DLD1 (cell line): ENCODE measurements at regions not wholly inside any gene's neighbourhood (a gene's known extent, or its start where the extent isn't known, plus 50 kb on each side); places are given as distances from the start of the nearest gene placed in this dataset.
"Not testable (repeated sequence)": the region's sequence is repeated elsewhere in the genome, so short reads cannot be mapped to it uniquely, and the experiment has no call there.

Experiments used
- in situ Hi-C: cut with HindIII; loops from 2 replicates; pipeline ENCODE4 v1.10.0; 2017; ENCODE audit warnings: low sequenced_read_pairs

DNA sequence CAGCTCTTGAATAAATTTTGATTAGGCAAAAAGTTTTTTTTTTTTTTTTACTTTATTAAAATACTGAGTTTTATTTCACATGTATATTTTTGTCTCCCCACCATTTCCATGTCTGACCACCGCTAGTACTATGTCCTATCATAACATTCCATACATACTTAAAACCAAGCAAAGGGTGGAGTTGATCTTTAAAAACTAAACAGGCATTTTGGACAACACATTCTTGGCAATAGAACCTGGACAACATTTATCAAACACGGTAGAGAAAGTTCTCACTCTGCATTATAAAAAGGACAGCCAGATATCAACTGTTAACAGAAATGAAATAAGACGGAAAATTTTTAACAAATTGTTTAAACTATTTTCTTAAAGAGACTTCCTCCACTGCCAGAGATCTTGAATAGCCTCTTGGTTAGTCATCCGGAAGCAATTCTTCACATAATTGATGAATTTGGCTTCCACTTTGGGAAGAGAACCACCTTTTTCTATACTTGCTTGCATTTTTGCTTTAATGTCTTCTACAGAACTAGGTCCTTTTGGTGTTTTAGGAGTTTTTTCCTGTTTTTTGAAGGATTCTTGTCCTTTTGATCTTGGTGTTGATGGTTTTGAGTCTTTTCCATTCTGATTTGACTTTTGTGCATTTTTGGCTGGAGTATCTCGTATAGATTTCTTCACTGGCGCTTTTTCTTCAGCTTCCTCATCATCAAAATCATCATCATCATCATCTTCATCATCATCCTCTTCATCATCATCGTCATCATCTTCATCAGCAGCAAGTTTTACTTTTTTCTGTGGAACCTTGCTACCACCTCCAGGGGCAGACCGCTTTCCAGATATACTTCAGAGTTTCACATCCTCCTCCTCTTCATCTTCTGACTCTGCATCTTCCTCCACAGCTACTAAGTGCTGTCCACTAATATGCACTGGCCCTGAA lies 58.7 kb downstream of the POU5F2 start:
- in situ Hi-C loops, result not testable (repeated sequence)

DNA sequence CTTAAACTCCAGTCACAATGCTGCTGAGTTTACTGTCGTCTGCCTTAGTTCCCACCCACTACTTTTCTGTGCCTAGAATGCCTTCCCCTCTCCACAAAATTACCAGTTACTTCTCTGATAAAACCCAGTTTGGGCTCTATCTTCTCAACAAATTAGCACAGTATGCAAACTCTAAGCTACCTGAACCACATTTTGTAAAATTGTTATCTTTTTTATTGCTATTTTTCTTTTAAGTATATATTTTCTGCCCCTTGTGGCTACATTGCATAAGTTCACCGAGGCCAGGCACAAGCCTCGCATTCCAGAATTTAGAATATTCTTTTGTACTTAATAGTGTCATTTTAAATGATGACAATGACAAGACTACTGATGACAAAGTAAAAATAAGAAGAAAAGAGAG lies 60.0 kb downstream of the POU5F2 start:
- in situ Hi-C loops, result no loop called here

DNA sequence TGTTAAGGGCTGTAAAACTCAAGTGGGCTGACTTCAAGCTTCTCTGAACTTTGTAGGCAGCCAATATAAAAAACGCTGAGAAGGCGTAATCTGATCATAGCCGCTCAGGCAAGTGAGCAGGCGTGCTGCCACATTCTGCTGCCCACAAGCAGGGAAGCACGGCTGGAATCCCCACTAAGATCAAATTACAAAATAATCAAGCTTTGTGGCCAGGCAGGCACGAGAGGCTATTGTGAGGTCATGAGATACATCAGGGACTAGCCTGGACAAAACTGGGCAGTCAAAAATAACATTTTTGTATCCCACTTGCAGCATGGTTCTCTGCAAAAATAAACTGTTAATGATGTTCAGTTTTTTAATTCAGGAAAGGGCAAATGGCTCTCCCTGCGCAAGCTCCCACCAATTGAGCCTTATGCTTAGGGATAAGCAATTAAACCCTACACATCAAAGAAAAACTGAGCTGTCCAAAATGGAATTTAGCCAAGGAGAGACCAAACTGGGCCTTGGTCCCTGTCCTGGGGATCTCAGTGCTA lies 64.0 kb downstream of the POU5F2 start:
- in situ Hi-C loops, result loop anchor here (5.0 to 10.0 kb wide), 2 partner anchors 50 to 73 kb away; no protein-coding TSS in a partner anchor

DNA sequence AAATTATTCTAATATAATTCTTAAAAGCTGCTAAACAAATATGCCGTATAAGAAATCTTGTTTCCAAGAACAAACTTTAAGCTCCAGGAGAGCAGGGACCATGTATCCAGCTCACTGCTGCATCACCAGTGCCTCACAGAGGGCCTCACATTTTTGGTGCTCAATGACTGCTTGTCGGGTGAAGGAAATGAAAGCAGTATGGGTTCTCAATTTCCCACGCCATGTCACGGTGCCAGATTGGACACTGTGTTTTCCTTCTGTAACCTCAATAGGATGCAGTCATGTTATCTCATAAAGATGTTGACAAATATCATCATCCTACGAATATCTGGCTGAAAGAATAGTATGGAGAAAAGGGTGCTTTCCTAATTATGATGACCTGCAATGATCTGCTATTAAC lies 64.7 kb downstream of the POU5F2 start:
- in situ Hi-C loops, result loop anchor here (5.0 to 10.0 kb wide), 2 partner anchors 51 to 72 kb away; no protein-coding TSS in a partner anchor

DNA sequence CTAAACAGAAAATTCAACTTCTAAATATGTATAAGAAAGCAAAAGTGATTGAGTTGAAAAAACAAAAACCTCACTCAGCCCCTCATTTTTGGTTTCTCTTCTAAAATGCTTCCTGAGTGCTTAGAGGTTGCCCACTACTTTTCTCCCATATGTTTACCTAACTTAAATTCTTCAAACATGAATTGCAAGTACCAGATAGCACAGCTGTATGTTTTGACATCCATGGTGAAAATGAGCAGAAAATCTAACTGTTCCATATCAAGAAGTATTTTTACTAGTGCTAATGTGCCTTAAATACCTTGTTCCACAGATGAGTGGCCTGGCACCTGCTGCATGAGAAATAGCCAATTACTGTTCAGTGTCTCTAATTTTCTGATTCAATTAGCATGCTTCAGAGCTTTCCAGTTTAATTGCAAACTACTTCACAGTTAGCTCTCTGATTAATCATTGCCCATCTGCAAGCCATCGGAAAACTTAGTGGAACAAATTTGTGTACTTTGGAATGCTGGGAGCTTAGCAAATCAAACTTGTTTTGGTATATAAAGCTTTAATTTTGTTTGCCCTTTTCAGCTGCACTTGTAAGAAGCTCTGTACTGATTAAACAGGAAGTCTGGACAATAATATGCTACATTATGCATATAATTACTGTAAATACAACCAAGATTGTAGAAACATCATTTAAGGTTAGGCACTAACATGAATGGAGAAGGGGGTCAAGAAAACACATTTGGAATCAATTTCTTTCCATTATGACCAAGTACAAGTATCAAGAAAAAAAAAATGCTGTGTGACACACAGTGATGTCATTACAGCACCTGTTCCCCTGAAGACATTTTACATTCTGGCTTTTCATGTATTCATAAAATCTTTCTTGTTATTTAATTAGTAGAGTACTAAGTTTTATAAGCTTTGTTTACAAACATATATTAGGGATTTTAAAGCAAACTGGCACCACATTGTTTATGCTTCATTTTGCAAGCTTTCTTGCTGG lies 65.6 kb downstream of the POU5F2 start:
- in situ Hi-C loops, result loop anchor here (5.0 to 10.0 kb wide), 2 partner anchors 52 to 71 kb away; no protein-coding TSS in a partner anchor

DNA sequence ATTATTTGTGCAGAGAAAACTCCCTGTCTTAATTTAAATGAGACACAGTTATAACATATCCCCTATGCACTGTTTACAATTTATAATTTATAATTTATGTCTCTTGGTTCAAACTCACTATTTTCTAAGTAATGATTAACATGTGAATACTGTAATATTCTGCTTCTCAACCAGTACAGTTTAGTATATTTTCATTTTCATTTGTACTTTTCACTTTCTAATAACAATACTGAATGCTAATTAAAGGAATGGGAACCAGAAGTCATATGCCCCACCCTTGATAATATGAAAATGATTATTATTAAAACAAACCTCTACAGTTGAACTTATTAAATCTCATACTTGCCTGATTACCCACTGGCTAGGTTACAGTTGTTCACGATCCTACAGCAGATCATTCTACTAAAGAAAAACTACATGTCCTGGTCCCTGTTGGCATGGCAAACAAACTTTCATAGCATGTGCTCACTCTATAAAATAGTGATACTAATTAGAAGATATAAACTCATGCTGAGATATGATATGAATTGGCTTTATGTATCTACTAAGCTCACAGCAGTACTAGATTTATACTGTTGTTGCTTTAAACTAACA lies 66.4 kb downstream of the POU5F2 start:
- in situ Hi-C loops, result loop anchor here (5.0 to 10.0 kb wide), 2 partner anchors 52 to 70 kb away; no protein-coding TSS in a partner anchor

DNA sequence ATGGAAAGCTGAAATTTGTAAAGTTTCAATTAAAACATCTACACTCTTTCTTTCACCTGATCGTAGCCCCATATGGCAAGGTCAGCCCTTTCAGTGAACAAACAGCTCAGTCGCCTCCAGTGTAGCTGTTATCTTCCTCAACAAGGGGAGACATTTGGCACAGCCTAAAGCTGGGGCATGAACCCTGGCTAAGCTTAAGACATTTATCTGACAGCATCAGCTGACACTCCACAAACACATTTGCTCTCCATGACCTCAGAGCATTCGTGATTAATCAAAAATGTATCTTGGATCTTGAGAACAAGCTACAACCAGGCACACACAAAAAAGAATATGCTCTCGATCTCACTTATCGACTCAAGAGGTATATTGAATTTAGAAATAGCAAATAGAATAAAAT lies 67.3 kb downstream of the POU5F2 start:
- in situ Hi-C loops, result loop anchor here (10.0 kb wide), 1 partner anchor 69 kb away; no protein-coding TSS in a partner anchor

DNA sequence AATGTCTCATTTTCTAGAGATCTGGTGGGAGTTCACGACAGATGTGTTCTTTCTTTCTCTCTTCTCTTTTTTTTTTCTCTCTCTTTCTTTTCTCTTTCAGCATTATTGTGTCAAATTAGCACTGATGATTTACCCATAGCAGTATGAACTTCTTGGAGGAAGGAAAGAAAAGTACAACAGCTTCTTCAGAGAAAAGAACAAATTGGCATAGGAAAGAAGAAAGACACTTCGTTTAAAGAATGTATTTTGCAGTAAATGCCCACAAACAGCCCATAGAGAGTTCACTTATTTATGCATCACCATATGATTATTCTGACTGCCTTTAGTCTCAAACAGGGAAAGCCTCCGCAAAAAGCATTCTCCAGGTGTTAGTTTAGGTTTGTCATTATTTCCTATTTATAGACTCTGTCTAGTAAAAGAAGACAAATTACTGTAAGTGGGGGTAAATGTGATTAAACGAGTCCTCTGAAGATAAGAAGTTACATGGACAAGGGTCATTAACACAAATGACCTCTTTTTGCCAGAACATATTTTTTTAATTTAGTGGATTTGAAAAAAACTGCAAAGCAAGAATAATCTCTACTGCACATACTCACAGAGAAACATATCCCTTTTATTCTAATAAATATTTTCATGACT lies 68.0 kb downstream of the POU5F2 start:
- in situ Hi-C loops, result loop anchor here (10.0 kb wide), 1 partner anchor 69 kb away; no protein-coding TSS in a partner anchor

DNA sequence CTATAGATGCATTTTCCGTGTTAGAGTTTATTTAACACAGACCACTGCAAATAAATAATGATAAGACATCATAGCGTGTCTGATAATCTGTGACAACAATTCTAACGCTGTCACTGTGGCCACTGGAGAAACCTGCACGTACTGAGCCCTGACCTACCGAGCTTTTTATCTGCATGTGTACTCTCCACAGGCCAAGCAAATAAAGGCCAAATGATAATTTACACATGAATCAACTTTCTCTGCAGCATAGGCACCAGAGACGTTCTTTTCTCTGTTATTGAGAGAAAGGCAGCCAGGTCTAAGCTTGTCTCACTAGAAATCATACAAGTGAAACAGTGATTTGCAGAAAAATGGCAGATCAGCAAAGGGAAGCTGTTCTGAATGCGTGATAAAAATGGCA lies 75.8 kb downstream of the POU5F2 start:
- in situ Hi-C loops, result no loop called here

DNA sequence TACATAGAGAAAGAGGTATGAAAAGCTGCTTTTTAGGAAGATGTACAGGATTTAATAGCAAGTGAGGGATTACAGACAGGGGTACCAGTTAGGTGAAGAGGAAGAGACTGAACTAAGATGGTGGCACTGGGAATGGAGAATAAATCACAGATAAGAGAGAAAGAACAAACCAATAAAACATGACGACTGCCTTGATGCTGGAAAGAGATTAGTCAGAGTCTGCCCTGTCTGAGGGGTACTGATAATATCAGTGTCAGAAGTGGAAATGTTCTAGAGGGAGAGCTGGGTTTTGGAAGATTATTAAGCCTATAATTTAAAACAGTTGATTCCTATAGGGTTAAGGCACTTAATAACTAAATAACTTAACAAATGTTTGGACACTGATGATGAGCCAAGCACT lies 77.7 kb downstream of the NR2F1 start:
- in situ Hi-C loops, result no loop called here

DNA sequence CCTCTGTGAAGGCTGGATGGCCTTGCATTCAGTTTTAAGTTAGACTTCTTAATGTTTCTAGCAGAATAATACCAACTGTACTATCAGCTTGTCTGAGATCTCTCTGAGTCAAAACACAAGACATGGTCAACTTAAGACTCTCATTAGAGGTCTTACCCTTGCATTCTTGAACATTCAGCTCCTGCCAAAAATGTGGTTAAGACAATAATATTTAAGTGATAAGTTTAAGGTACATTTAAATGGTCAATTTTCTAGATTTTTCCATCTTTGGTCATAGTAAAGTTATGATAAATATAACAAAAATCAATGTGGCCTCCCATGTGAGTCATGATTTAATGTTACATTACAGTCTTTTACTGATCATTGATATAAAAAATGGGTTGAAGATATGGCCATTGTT lies 75.0 kb downstream of the NR2F1 start:
- in situ Hi-C loops, result no loop called here

DNA sequence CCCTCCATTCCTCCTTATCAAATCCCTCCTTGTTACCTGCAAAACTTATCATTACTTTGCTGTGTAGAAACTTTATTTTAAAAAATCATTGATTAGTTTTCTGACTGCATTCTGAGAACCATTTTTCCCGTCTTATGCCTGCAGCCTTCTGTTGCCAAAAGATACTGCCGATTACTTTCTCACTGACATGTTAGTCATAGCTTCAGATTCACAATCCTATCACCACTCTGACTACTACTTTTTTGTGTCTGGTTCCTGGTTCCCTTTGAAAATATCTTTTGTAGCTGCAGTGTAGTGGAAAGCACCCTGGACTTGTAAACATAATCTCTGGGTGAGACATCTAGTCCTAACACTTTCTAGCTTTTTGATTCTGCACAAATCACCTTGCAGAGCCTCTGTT lies 71.7 kb downstream of the NR2F1 start:
- in situ Hi-C loops, result no loop called here

DNA sequence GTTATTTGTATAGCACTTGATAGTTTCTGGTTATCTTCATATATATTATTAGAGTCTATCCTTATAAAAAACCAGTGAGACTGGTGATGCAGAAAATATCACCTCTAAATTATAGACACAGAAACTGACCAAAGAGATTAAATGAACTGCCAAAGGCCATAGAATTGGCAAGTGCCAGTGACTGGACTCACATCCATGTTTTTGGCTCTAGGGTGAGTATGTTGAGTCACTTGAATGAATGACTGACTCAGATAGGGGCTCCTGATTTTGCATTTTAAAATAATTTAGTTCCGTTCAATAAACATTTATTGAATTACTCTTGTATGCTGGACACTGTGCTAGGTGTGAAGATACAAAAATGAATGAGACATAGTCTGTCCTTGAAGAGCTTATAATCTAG lies 70.7 kb downstream of the NR2F1 start:
- in situ Hi-C loops, result no loop called here

DNA sequence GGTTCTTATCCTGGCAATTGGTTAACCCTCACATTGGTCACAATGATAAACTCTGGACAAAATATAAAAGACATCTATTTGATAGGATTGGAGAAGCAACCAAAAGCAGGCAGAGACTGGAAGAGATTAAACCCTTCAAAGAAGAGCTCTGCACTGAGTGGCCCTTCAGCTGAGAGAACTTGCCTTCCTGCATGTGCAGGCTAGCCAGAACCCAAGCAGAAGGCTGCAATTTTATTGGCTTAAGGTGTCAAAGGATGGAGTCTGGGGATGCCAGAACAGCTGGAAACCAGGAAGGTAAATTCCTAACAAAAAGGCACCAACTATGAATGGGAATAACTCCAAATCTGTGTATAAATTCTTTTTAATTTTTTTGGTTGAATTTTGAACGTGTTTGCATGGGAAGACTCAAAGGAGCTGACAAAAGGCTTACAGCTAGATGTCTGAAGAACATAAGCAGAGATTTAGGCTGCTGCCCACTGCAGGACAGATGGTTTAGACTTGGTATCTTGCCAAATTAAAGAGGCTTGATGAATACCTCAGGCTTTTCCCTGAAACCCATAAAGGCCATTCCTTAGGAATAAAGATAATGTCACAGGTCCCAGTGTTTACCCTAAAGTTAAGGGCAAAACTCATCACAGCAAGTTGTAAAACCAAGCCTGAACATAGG lies 66.3 kb downstream of the NR2F1 start:
- in situ Hi-C loops, result no loop called here

DNA sequence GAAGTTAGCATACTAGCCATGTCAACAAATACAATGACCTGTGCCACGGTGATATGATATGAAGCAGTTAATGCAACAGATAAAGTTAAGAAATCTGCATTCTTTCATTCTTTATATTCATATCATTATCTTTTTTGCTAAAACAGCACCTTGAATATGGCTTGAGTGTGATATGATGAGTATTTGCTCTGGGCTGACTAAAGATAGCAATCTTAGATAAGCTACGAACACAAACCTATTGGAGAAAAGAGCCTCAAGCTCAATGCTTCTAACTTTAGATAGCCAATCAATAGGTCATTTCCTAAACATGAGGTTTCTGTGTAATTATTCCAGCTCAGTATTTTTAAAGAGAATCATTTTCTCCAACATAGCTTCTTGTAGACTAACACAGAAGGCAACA lies 61.7 kb downstream of the NR2F1 start:
- in situ Hi-C loops, result no loop called here
